ENCODE measurements at regions not wholly inside any gene's neighbourhood (a gene's known extent, or its start where the extent isn't known, plus 50 kb on each side); places are given as distances from the start of the nearest gene placed in this dataset.

GRCh38 chr13:100933841-100934240 is 259.2 kb upstream of the TMTC4 start:
- DNase-seq: no peak

- DNase-seq: no peak
These were observed 248.0 kb upstream of the TMTC4 start for GRCh38 chr13:100922599-100922998.

- no peak for DNase-seq
These were observed 246.5 kb upstream of the TMTC4 start for GRCh38 chr13:100921139-100921538.

- DNase-seq: no peak
These were observed 242.4 kb upstream of the TMTC4 start for GRCh38 chr13:100917011-100917410.

- DNase-seq: no peak
These were observed 238.5 kb upstream of the TMTC4 start for GRCh38 chr13:100913143-100913542.

- DNase-seq: no peak
These were observed 229.8 kb upstream of the TMTC4 start for GRCh38 chr13:100904293-100904976.

- no peak for DNase-seq
These were observed 225.2 kb upstream of the TMTC4 start for GRCh38 chr13:100899720-100900316.

DNA sequence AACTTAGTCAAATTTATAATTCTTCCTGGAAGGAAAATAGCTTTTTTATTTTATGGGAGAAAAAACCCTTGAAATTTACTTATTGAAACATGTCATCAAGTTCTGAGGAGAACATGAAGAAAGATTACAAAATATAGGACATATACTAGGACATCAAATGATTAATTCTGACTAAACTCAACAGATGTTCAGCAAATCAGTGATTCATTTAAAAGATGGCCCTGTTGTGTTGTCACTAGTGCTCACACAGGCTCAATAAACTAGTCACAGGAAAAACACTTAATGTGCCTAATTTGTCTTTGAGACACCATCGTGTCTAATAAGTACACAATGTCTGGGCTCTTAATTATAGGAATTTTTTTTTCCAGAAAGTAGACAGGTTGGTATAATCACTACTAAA is 223.8 kb upstream of the TMTC4 start:
- no peak for DNase-seq

GRCh38 chr13:100895651-100896050 is 221.1 kb upstream of the TMTC4 start:
- DNase-seq: no peak

DNA sequence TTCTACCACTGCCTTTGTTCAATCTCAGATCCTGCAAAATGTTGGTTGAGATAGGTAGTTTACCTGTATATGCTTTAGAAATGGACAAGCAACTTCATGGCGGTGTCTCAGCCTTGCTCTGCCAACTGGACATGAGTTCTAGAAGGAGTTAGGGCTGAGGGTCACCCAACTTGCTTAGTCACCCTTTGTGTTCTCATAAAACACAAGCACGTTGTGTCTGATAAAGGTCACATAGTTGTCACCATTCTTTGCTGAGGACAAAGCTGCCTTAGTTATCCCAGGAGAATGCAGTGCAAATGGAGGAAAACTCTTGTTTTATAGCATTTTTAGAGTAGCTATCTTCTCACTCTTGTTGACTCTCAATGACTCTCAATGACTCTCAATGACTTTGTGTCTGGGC is 218.4 kb upstream of the TMTC4 start:
- no peak for DNase-seq

GRCh38 chr13:100890645-100891044 is 216.1 kb upstream of the TMTC4 start:
- no peak for DNase-seq

GRCh38 chr13:100887729-100888151 is 213.1 kb upstream of the TMTC4 start:
- DNase-seq: no peak

DNA sequence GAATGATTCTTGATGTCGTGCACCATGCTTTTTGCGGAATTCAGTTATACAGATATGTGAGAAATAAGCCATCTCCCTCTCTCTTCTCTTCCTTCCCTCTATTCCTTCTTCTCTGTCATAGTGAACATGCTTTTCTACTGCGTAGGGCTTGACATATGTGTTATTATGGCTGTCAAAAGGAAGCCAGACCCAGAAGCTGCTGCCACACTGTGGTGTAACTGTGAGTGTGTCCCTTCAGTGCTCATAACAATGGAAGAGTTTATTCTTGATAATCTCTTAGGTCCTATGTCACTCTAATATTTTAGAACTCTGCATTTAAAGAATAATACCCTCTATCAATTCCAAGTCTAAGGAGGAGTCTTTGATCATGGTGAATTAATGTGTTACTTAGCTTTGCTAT is 208.9 kb upstream of the TMTC4 start:
- DNase-seq: no peak

GRCh38 chr13:100881291-100881864 is 206.8 kb upstream of the TMTC4 start:
- no peak for DNase-seq

DNA sequence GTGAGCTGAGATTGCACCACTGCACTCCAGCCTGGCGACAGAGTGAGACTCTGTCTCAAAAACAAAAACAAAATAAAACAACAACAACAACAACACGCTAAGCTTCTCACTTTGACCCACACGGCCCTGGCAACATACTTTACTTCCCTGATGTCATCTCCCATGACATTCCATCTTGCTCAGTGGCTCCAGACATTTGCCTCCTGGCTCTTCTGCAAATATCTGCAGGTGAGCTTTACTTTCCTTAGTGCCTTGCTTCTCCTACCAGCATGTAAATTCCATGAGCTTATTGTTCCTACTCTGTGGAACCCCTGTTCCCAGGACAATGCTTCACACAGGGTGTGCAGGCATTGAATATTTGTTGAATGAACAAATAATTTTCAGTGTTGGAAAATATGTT is 205.6 kb upstream of the TMTC4 start:
- no peak for DNase-seq

DNA sequence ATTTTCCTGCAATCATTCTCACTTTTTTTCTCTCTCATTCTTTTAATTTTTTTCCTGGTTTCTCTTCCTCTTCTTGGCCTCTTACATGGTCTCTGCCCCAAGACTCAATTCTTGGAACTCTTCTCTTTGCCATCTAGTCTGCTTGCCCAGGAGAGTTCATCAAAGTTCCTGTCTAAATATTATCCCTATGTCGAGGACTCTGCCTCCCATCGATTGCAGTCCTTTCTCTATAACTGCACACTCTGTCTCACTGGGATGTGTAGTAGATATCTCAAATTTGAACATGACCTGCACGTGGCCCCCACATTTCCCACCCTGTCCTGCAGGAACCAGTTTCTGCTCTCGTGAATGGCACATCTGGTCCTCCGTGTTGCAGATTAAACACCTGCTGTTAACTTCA is 204.7 kb upstream of the TMTC4 start:
- DNase-seq: no peak

- no peak for DNase-seq
These were observed 201.4 kb upstream of the TMTC4 start for GRCh38 chr13:100876044-100876403.

- no peak for DNase-seq
These were observed 200.9 kb upstream of the TMTC4 start for GRCh38 chr13:100875392-100876043.

DNA sequence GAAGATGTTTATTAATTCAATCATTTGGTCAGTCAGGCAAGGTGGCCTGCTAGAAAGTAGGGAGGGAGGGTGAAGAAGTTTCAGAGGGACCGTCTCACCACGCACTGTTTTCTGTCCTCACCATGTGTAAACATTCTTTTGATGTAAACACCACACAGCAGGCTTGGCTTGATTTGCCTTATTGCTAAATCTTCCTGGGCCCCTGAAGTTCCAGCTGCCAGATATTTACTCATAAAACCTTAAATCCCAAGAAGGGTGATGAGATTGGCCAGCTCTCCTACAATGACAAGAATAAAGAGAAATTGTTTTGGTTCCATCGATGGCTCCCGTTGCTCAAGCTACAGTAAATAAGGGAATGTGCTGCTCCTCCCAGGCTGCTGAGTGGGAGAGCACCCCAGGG is 198.2 kb upstream of the TMTC4 start:
- DNase-seq: no peak

DNA sequence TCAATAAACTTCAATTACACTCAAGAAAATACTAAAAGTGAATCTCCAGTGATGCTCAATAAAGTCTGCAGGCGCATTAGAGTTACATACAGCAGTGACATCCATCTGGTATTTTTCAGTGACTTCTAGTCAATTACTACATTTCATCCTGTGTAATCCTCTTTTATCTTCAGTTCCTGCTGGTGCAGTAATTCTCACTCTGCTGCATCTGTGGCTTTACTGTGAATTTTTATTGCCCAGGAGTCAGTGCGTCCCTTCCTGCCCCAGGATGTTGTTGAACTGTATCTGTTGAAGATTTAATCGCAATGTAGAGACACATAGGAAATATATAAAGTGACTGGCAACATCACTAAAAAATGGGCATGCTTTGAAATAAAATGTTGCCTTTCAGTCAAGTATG is 196.3 kb upstream of the TMTC4 start:
- DNase-seq: no peak

- DNase-seq: no peak
These were observed 186.3 kb upstream of the TMTC4 start for GRCh38 chr13:100860866-100861265.

GRCh38 chr13:100859861-100860260 is 185.3 kb upstream of the TMTC4 start:
- no peak for DNase-seq

DNA sequence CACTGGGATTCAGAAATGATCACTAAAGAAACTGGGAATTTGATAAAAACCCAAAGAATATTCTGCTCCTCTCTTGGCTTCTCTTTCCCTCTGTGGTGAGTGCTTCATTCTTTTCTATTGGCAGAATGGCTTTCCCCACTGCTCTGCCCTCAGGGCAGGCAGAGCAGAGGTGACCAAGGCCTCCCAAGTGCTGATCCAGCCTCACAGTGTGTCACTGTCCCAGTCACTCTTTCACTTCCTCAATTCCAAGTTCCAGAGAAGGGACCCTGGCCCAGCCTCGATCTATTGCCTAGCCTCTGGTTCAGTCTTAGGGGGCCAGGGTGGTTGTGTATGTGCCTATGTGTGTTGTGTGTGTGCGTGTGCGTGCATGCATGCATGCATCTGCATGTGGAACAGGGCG is 180.6 kb upstream of the TMTC4 start:
- DNase-seq: no peak

GRCh38 chr13:100854006-100854405 is 179.4 kb upstream of the TMTC4 start:
- no peak for DNase-seq
